Liver (tissue), 3 donors: ENCODE measurements at regions not wholly inside any gene's neighbourhood (a gene's known extent, or its start where the extent isn't known, plus 50 kb on each side); places are given as distances from the start of the nearest gene placed in this dataset.

Experiments used
- CTCF ChIP-seq: fragments of 150-350 bp; IDR thresholded peaks from 2 replicates; pipeline ENCODE4 v1.5.1; 2017; ENCODE audit warnings: improper control_type of control experiment, low read depth, low read length; ENCODE audit not compliant: missing input control
- REST ChIP-seq: IDR thresholded peaks from 2 replicates; pipeline ENCODE4 v1.6.1; 2016; ENCODE audit warnings: antibody characterized with exemption, mild to moderate bottlenecking
- RXRA ChIP-seq, 2 donors: IDR thresholded peaks; 2 replicates each; pipeline ENCODE4 v1.6.1; 2017 to 2018; ENCODE audit warnings: antibody characterized with exemption in 2 of 2, mild to moderate bottlenecking in 1 of 2
- donor health status: healthy.
- donor health status: healthy.

GRCh38 chr2:150154308-150154797 lies 333.1 kb downstream of the RND3 start:
- no peak for TF ChIP-seq REST
- no peak for TF ChIP-seq CTCF
- peak in 1 of 2 donors; percentile 58 for TF ChIP-seq RXRA (IDR thresholded peaks at IDR 0.05)
